Suprapubic skin (tissue), 4 donors: ENCODE measurements at regions not wholly inside any gene's neighbourhood (a gene's known extent, or its start where the extent isn't known, plus 50 kb on each side); places are given as distances from the start of the nearest gene placed in this dataset.

Experiments
- CTCF ChIP-seq, 2 donors: fragments of 200-600 bp in 1 of 2; fragments of 450-650 bp in 1 of 2; sonication (generic) in 1 of 2; IDR thresholded peaks; one replicate each; pipeline ENCODE4 v1.5.1; 2016 to 2019; ENCODE audit warnings: antibody characterized with exemption in 2 of 2, mild to moderate bottlenecking in 1 of 2, moderate library complexity in 1 of 2
- EP300 ChIP-seq: sonication (generic); formaldehyde crosslinking; IDR thresholded peaks from one replicate; pipeline ENCODE4 v1.6.1; 2017; ENCODE audit warnings: antibody characterized with exemption
- POLR2AphosphoS5 ChIP-seq, 3 donors: sonication (generic); formaldehyde crosslinking; IDR thresholded peaks; one replicate each; pipeline ENCODE4 v1.6.1; 2017; ENCODE audit warnings: antibody characterized with exemption in 3 of 3

- no peak for TF ChIP-seq CTCF (IDR thresholded peaks at IDR 0.05)
- no peak for TF ChIP-seq POLR2AphosphoS5 (IDR thresholded peaks at IDR 0.05)
- TF ChIP-seq EP300: no peak
These were observed 94.6 kb upstream of the FAM180A start for GRCh38 chr7:135843214-135843613.
